ENCODE measurements at regions not wholly inside any gene's neighbourhood (a gene's known extent, or its start where the extent isn't known, plus 50 kb on each side); places are given as distances from the start of the nearest gene placed in this dataset.

GRCh38 chr12:60072911-60073310 is 477.1 kb downstream of the SLC16A7 start:
- H3K27ac Mint-ChIP-seq (ENCODE audit: low read depth) = no peak overlapping the region
- ATAC-seq (replicated peaks; ENCODE audit: extremely low read depth, poor library complexity, severe bottlenecking) = no peak
- H3K4me1 Mint-ChIP-seq = no peaks in the 10 kb centered on the region
- no peaks in the 10 kb centered on the region for H3K36me3 Mint-ChIP-seq (ENCODE audit: insufficient read depth)
- H3K4me3 Mint-ChIP-seq = no peak overlapping the region
- H3K9me3 Mint-ChIP-seq = peaks cover 7% of the 10 kb centered on the region
- no peaks in the 10 kb centered on the region for H3K27me3 Mint-ChIP-seq
- DNase-seq (ENCODE audit: low spot score in 2 of 2) = no peak

GRCh38 chr12:60075091-60075490 is 479.3 kb downstream of the SLC16A7 start:
- H3K4me1 Mint-ChIP-seq = no peaks in the 10 kb centered on the region
- DNase-seq (ENCODE audit: low spot score in 2 of 2) (no peak), ATAC-seq (replicated peaks; ENCODE audit: extremely low read depth, poor library complexity, severe bottlenecking) (no peak)

GRCh38 chr12:60078026-60078425 is 482.2 kb downstream of the SLC16A7 start:
- peaks cover 9% of the 10 kb centered on the region for H3K9me3 Mint-ChIP-seq
- H3K4me3 Mint-ChIP-seq = no peak overlapping the region
- no peaks in the 10 kb centered on the region for H3K27me3 Mint-ChIP-seq
- no peak overlapping the region for H3K27ac Mint-ChIP-seq (ENCODE audit: low read depth)
- DNase-seq (ENCODE audit: low spot score in 2 of 2) (no peak), ATAC-seq (replicated peaks; ENCODE audit: extremely low read depth, poor library complexity, severe bottlenecking) (no peak)
- no peaks in the 10 kb centered on the region for H3K4me1 Mint-ChIP-seq
- peaks cover 2% of the 10 kb centered on the region for H3K36me3 Mint-ChIP-seq (ENCODE audit: insufficient read depth)

More at GRCh38 chr12:60075091-60075490, 479.3 kb downstream of the SLC16A7 start:
- Mint-ChIP-seq H3K27me3 (no peaks in the 10 kb centered on the region), H3K27ac (ENCODE audit: low read depth) (no peak overlapping the region), H3K4me3 (no peak overlapping the region), H3K36me3 (ENCODE audit: insufficient read depth) (peaks cover 2% of the 10 kb centered on the region), H3K9me3 (peaks cover 9% of the 10 kb centered on the region)

- no peak for ATAC-seq (replicated peaks; ENCODE audit: extremely low read depth, poor library complexity, severe bottlenecking)
Measured at GRCh38 chr12:60093428-60093827, 497.6 kb downstream of the SLC16A7 start.

GRCh38 chr12:60094436-60094835 is 498.6 kb downstream of the SLC16A7 start:
- H3K4me1 Mint-ChIP-seq = no peaks in the 10 kb centered on the region
- ATAC-seq (replicated peaks; ENCODE audit: extremely low read depth, poor library complexity, severe bottlenecking) (no peak), DNase-seq (ENCODE audit: low spot score in 2 of 2) (no peak)
- H3K9me3 Mint-ChIP-seq = peaks cover 8% of the 10 kb centered on the region
- H3K4me3 Mint-ChIP-seq = no peak overlapping the region
- H3K27me3 Mint-ChIP-seq = no peaks in the 10 kb centered on the region
- H3K27ac Mint-ChIP-seq (ENCODE audit: low read depth) = no peak overlapping the region
- no peaks in the 10 kb centered on the region for H3K36me3 Mint-ChIP-seq (ENCODE audit: insufficient read depth)

More at GRCh38 chr12:60093428-60093827, 497.6 kb downstream of the SLC16A7 start:
- no peak overlapping the region for H3K4me3 Mint-ChIP-seq
- peaks cover 17% of the 10 kb centered on the region for H3K9me3 Mint-ChIP-seq
- no peak for DNase-seq (ENCODE audit: low spot score in 2 of 2)
- no peak overlapping the region for H3K27ac Mint-ChIP-seq (ENCODE audit: low read depth)
- H3K27me3 Mint-ChIP-seq = no peaks in the 10 kb centered on the region
- no peaks in the 10 kb centered on the region for H3K4me1 Mint-ChIP-seq
- no peaks in the 10 kb centered on the region for H3K36me3 Mint-ChIP-seq (ENCODE audit: insufficient read depth)

GRCh38 chr12:60096727-60097126 is 500.9 kb downstream of the SLC16A7 start:
- no peaks in the 10 kb centered on the region for H3K36me3 Mint-ChIP-seq (ENCODE audit: insufficient read depth)
- DNase-seq (ENCODE audit: low spot score in 2 of 2) (no peak), ATAC-seq (replicated peaks; ENCODE audit: extremely low read depth, poor library complexity, severe bottlenecking) (no peak)
- no peaks in the 10 kb centered on the region for H3K9me3 Mint-ChIP-seq
- no peaks in the 10 kb centered on the region for H3K27me3 Mint-ChIP-seq
- no peaks in the 10 kb centered on the region for H3K4me1 Mint-ChIP-seq
- H3K4me3 Mint-ChIP-seq = no peak overlapping the region
- no peak overlapping the region for H3K27ac Mint-ChIP-seq (ENCODE audit: low read depth)

- H3K27me3 Mint-ChIP-seq = no peaks in the 10 kb centered on the region
- no peak overlapping the region for H3K4me3 Mint-ChIP-seq
- DNase-seq (ENCODE audit: low spot score in 2 of 2) (no peak), ATAC-seq (replicated peaks; ENCODE audit: extremely low read depth, poor library complexity, severe bottlenecking) (no peak)
- no peaks in the 10 kb centered on the region for H3K36me3 Mint-ChIP-seq (ENCODE audit: insufficient read depth)
- peaks cover 10% of the 10 kb centered on the region for H3K9me3 Mint-ChIP-seq
- no peaks in the 10 kb centered on the region for H3K4me1 Mint-ChIP-seq
- no peak overlapping the region for H3K27ac Mint-ChIP-seq (ENCODE audit: low read depth)
Measured at GRCh38 chr12:60100160-60100559, 504.3 kb downstream of the SLC16A7 start.

- no peaks in the 10 kb centered on the region for H3K4me1 Mint-ChIP-seq
- H3K36me3 Mint-ChIP-seq (ENCODE audit: insufficient read depth) = no peaks in the 10 kb centered on the region
- no peaks in the 10 kb centered on the region for H3K27me3 Mint-ChIP-seq
- DNase-seq (ENCODE audit: low spot score in 2 of 2) (no peak), ATAC-seq (replicated peaks; ENCODE audit: extremely low read depth, poor library complexity, severe bottlenecking) (no peak)
- peaks cover 10% of the 10 kb centered on the region for H3K9me3 Mint-ChIP-seq
- no peak overlapping the region for H3K27ac Mint-ChIP-seq (ENCODE audit: low read depth)
- H3K4me3 Mint-ChIP-seq = no peak overlapping the region
Measured at GRCh38 chr12:60100852-60101251, 505.0 kb downstream of the SLC16A7 start.

GRCh38 chr12:60101715-60102114 is 505.9 kb downstream of the SLC16A7 start:
- ATAC-seq (replicated peaks; ENCODE audit: extremely low read depth, poor library complexity, severe bottlenecking) (no peak), DNase-seq (ENCODE audit: low spot score in 2 of 2) (no peak)
- H3K9me3 Mint-ChIP-seq = peaks cover 10% of the 10 kb centered on the region
- H3K27ac Mint-ChIP-seq (ENCODE audit: low read depth) = no peak overlapping the region
- H3K4me3 Mint-ChIP-seq = no peak overlapping the region
- H3K36me3 Mint-ChIP-seq (ENCODE audit: insufficient read depth) = no peaks in the 10 kb centered on the region
- no peaks in the 10 kb centered on the region for H3K27me3 Mint-ChIP-seq
- H3K4me1 Mint-ChIP-seq = no peaks in the 10 kb centered on the region

- no peak for ATAC-seq (replicated peaks; ENCODE audit: extremely low read depth, poor library complexity, severe bottlenecking)
- Mint-ChIP-seq H3K36me3 (ENCODE audit: insufficient read depth) (no peaks in the 10 kb centered on the region), H3K27ac (ENCODE audit: low read depth) (no peak overlapping the region), H3K27me3 (no peaks in the 10 kb centered on the region), H3K4me3 (no peak overlapping the region), H3K9me3 (peaks cover 16% of the 10 kb centered on the region), H3K4me1 (no peaks in the 10 kb centered on the region)
- DNase-seq (ENCODE audit: low spot score in 2 of 2) = no peak
Measured at GRCh38 chr12:60106214-60106613, 510.4 kb downstream of the SLC16A7 start.

GRCh38 chr12:60107992-60108391 is 512.2 kb downstream of the SLC16A7 start:
- Mint-ChIP-seq H3K9me3 (peaks cover 15% of the 10 kb centered on the region), H3K36me3 (ENCODE audit: insufficient read depth) (no peaks in the 10 kb centered on the region), H3K27me3 (no peaks in the 10 kb centered on the region), H3K4me1 (no peaks in the 10 kb centered on the region), H3K27ac (ENCODE audit: low read depth) (no peak overlapping the region), H3K4me3 (no peak overlapping the region)
- ATAC-seq (replicated peaks; ENCODE audit: extremely low read depth, poor library complexity, severe bottlenecking) (no peak), DNase-seq (ENCODE audit: low spot score in 2 of 2) (no peak)

GRCh38 chr12:60112063-60112462 is 516.2 kb downstream of the SLC16A7 start:
- H3K4me1 Mint-ChIP-seq = no peaks in the 10 kb centered on the region
- ATAC-seq (replicated peaks; ENCODE audit: extremely low read depth, poor library complexity, severe bottlenecking) = no peak
- H3K4me3 Mint-ChIP-seq = no peak overlapping the region
- peaks cover 20% of the 10 kb centered on the region for H3K9me3 Mint-ChIP-seq
- H3K36me3 Mint-ChIP-seq (ENCODE audit: insufficient read depth) = no peaks in the 10 kb centered on the region
- DNase-seq (ENCODE audit: low spot score in 2 of 2) = no peak
- no peak overlapping the region for H3K27ac Mint-ChIP-seq (ENCODE audit: low read depth)
- no peaks in the 10 kb centered on the region for H3K27me3 Mint-ChIP-seq

- peaks cover 20% of the 10 kb centered on the region for H3K9me3 Mint-ChIP-seq
- no peaks in the 10 kb centered on the region for H3K36me3 Mint-ChIP-seq (ENCODE audit: insufficient read depth)
- no peak overlapping the region for H3K4me3 Mint-ChIP-seq
- ATAC-seq (replicated peaks; ENCODE audit: extremely low read depth, poor library complexity, severe bottlenecking) (no peak), DNase-seq (ENCODE audit: low spot score in 2 of 2) (no peak)
- no peak overlapping the region for H3K27ac Mint-ChIP-seq (ENCODE audit: low read depth)
- no peaks in the 10 kb centered on the region for H3K27me3 Mint-ChIP-seq
- H3K4me1 Mint-ChIP-seq = no peaks in the 10 kb centered on the region
Measured at GRCh38 chr12:60112763-60113162, 516.9 kb downstream of the SLC16A7 start.

GRCh38 chr12:60114169-60114568 is 518.3 kb downstream of the SLC16A7 start:
- ATAC-seq (replicated peaks; ENCODE audit: extremely low read depth, poor library complexity, severe bottlenecking) (no peak), DNase-seq (ENCODE audit: low spot score in 2 of 2) (no peak)
- H3K4me3 Mint-ChIP-seq = no peak overlapping the region
- H3K27me3 Mint-ChIP-seq = no peaks in the 10 kb centered on the region
- H3K36me3 Mint-ChIP-seq (ENCODE audit: insufficient read depth) = no peaks in the 10 kb centered on the region
- peaks cover 14% of the 10 kb centered on the region for H3K9me3 Mint-ChIP-seq
- no peaks in the 10 kb centered on the region for H3K4me1 Mint-ChIP-seq
- H3K27ac Mint-ChIP-seq (ENCODE audit: low read depth) = no peak overlapping the region

Data from central memory CD8-positive, alpha-beta T cell (primary cell).